OCI-LY3 (cell line): ENCODE measurements at regions not wholly inside any gene's neighbourhood (a gene's known extent, or its start where the extent isn't known, plus 50 kb on each side); places are given as distances from the start of the nearest gene placed in this dataset.

ENCODE experiments used
- H2AFZ ChIP-seq: fragments of 200-600, 300-600 bp; shearing (Covaris generic); 2 replicates; pipeline ENCODE4 v1.6.0; 2014; ENCODE audit warnings: antibody characterized with exemption, low read depth, low read length
- H3K27ac ChIP-seq: fragments of 200-600, 300-600 bp; sonication (generic); 2 replicates; pipeline ENCODE4 v1.5.1; 2014; ENCODE audit warnings: mild to moderate bottlenecking, low read length, moderate library complexity, mixed read lengths
- H3K27me3 ChIP-seq: fragments of 200-600, 300-600 bp; sonication (generic); 2 replicates; pipeline ENCODE4 v1.6.1; 2014; ENCODE audit warnings: low read depth, low read length, mixed read lengths
- H3K36me3 ChIP-seq: fragments of 200-600, 300-600 bp; sonication (generic); replicated peaks from 2 replicates; pipeline ENCODE3; 2014; ENCODE audit warnings: low read depth, low read length, mixed read lengths
- H3K4me1 ChIP-seq: fragments of 300-600, 200-600 bp; sonication (generic); 2 replicates; pipeline ENCODE4 v1.6.1; 2014; ENCODE audit warnings: low read length, mixed read lengths
- H3K4me2 ChIP-seq: fragments of 200-600, 300-600 bp; sonication (generic); 2 replicates; pipeline ENCODE4 v1.6.1; 2014; ENCODE audit warnings: low read length, mixed read lengths
- H3K4me3 ChIP-seq: fragments of 300-600, 200-600 bp; sonication (generic); 2 replicates; pipeline ENCODE4 v1.5.1; 2014; ENCODE audit warnings: antibody characterized with exemption, mild to moderate bottlenecking, low read length, moderate library complexity
- H3K79me2 ChIP-seq: fragments of 300-600, 200-600 bp; shearing (Covaris generic); 2 replicates; pipeline ENCODE4 v1.6.1; 2014; ENCODE audit warnings: mild to moderate bottlenecking, low read length, mixed read lengths
- H3K9ac ChIP-seq: fragments of 300-600, 200-600 bp; shearing (Covaris generic); 2 replicates; pipeline ENCODE4 v1.6.0; 2014; ENCODE audit warnings: mild to moderate bottlenecking, low read length, moderate library complexity
- H3K9me3 ChIP-seq: fragments of 200-600, 300-600 bp; shearing (Covaris generic); 2 replicates; pipeline ENCODE4 v1.6.1; 2014; ENCODE audit warnings: low read length, mixed read lengths; ENCODE audit not compliant: insufficient read depth
- H4K20me1 ChIP-seq: fragments of 200-600, 300-600 bp; sonication (generic); 2 replicates; pipeline ENCODE4 v1.6.1; 2016; ENCODE audit warnings: low read length, mixed read lengths; ENCODE audit not compliant: insufficient read depth
- EZH2phosphoT487 ChIP-seq: fragments of 200-600 bp; shearing (Covaris generic); IDR thresholded peaks from 2 replicates; pipeline ENCODE4 v1.6.1; 2018; ENCODE audit warnings: antibody characterized with exemption, mixed run types, low read depth
- TF ChIP-seq, protein P1 (sequence below): fragments of 200-600, 300-600 bp; sonication (generic); IDR thresholded peaks from 2 replicates; pipeline ENCODE4 v1.5.1; 2014; ENCODE audit warnings: antibody characterized with exemption, low read length, low read depth

DNA sequence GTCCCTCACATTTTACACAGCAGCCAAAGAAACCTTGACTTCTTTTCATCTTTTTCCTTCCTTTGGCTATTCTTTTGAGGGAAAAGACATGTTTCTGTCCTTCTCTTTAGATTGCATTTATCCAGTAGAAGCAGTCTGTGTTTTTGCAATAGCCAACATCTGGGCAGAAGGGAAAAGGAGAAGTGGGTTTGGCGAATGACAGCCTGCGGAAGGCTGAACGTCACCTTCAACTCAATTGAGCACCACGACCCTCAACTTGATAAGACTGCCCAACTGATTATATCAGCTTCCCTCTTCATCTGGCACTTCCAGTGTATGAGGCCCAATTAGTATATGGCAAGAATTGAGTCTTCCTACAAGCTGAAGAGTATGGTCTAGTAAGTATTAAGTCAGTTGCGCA lies 1997.6 kb upstream of the WWC1 start:
- no peaks in the 10 kb centered on the region for H3K79me2 ChIP-seq
- no peak overlapping the region for H3K27ac ChIP-seq
- no peak overlapping the region for H3K4me2 ChIP-seq
- no peak overlapping the region for H3K4me3 ChIP-seq
- H3K9ac ChIP-seq: no peak overlapping the region
- TF ChIP-seq, protein P1, sequence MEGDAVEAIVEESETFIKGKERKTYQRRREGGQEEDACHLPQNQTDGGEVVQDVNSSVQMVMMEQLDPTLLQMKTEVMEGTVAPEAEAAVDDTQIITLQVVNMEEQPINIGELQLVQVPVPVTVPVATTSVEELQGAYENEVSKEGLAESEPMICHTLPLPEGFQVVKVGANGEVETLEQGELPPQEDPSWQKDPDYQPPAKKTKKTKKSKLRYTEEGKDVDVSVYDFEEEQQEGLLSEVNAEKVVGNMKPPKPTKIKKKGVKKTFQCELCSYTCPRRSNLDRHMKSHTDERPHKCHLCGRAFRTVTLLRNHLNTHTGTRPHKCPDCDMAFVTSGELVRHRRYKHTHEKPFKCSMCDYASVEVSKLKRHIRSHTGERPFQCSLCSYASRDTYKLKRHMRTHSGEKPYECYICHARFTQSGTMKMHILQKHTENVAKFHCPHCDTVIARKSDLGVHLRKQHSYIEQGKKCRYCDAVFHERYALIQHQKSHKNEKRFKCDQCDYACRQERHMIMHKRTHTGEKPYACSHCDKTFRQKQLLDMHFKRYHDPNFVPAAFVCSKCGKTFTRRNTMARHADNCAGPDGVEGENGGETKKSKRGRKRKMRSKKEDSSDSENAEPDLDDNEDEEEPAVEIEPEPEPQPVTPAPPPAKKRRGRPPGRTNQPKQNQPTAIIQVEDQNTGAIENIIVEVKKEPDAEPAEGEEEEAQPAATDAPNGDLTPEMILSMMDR: no peak
- no peak for TF ChIP-seq EZH2phosphoT487
- H3K4me1 ChIP-seq: no peaks in the 10 kb centered on the region
- H3K27me3 ChIP-seq: no peaks in the 10 kb centered on the region
- no peaks in the 10 kb centered on the region for H3K36me3 ChIP-seq
- no peaks in the 10 kb centered on the region for H4K20me1 ChIP-seq
- H2AFZ ChIP-seq: no peak overlapping the region
- no peaks in the 10 kb centered on the region for H3K9me3 ChIP-seq

DNA sequence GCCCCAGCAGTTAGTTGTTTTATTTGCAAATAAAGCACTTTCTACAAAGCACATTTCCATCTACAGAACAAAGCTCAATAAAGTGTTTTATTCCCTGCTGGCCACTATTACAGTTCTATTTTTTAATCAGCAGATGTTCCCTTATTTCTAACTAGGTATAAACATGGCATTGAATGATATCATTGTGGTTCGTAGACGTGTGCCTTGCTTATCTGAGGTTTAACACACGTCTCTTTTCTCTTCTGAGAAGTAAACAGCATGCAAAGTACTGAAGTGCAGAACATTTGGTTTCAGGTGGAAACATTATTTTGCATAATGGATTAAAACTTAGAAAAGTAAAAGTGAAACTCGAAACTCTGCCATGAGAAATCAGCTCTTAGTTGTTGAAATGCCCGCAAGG lies 1989.3 kb upstream of the WWC1 start:
- Histone ChIP-seq H3K79me2 (no peaks in the 10 kb centered on the region), H3K9ac (no peak overlapping the region), H4K20me1 (no peaks in the 10 kb centered on the region), H3K4me2 (no peak overlapping the region), H3K27ac (no peak overlapping the region), H3K9me3 (no peaks in the 10 kb centered on the region), H3K27me3 (no peaks in the 10 kb centered on the region), H2AFZ (no peak overlapping the region), H3K4me3 (no peak overlapping the region), H3K4me1 (no peaks in the 10 kb centered on the region), H3K36me3 (no peaks in the 10 kb centered on the region)
- TF ChIP-seq EZH2phosphoT487: no peak
- TF ChIP-seq, protein P1: no peak

DNA sequence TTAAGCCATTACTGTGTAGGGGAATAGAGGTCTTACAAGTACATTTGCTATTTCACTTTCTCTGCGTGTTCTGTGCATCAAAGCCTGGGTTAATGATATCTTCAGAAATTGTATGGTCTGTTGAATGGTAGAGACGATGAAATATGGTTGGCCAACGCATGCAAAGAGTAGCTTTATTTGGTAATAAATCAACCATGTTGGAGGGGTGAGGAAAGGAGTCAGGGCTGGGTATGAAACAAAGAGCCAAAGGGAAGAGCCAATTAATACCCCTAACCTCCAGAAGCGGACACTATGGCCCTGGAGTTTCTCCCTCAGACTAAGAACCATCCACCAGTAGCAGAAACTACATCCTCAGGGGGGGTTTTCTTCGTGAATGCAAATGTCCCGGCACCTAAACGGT lies 1974.0 kb upstream of the WWC1 start:
- no peak overlapping the region for H3K9ac ChIP-seq
- no peaks in the 10 kb centered on the region for H4K20me1 ChIP-seq
- H3K4me1 ChIP-seq: no peaks in the 10 kb centered on the region
- H2AFZ ChIP-seq: no peak overlapping the region
- H3K27ac ChIP-seq: no peak overlapping the region
- no peak overlapping the region for H3K4me3 ChIP-seq
- H3K9me3 ChIP-seq: no peaks in the 10 kb centered on the region
- no peaks in the 10 kb centered on the region for H3K27me3 ChIP-seq
- H3K79me2 ChIP-seq: no peaks in the 10 kb centered on the region
- no peak for TF ChIP-seq EZH2phosphoT487
- TF ChIP-seq, protein P1: no peak
- no peak overlapping the region for H3K4me2 ChIP-seq
- H3K36me3 ChIP-seq: no peaks in the 10 kb centered on the region

DNA sequence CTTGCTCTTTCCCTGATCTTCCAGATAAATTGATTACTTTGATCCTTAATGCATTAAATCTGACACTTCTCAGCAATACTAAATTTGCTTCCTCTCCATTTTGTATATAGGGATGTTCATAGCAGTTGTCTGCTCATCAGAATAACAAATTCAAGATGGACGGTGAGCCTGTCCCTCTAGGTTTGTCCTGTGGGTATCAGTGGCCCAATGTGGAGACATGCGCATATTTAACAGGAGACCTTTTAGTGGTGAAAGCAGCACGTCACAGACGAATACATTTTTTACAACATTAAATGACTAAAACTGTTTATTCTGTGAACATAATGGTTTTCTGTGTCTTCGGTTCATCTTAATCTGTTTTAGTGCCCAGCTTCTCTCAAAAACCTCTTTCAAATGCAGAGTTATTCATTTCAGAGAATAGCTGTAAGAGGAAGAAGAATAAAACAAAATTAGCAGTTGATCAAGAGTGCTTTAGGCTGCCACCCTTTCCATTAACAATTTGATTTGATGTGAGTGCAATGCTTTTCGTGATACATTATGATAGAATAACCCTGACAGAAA lies 1970.4 kb upstream of the WWC1 start:
- Histone ChIP-seq H4K20me1 (no peaks in the 10 kb centered on the region), H3K27ac (no peak overlapping the region), H3K79me2 (no peaks in the 10 kb centered on the region), H3K9me3 (no peaks in the 10 kb centered on the region), H3K4me3 (no peak overlapping the region), H3K27me3 (no peaks in the 10 kb centered on the region), H3K36me3 (no peaks in the 10 kb centered on the region), H2AFZ (no peak overlapping the region), H3K9ac (no peak overlapping the region), H3K4me2 (no peak overlapping the region), H3K4me1 (no peaks in the 10 kb centered on the region)
- no peak for TF ChIP-seq EZH2phosphoT487
- TF ChIP-seq, protein P1: no peak
